ENCODE measurements at regions not wholly inside any gene's neighbourhood (a gene's known extent, or its start where the extent isn't known, plus 50 kb on each side); places are given as distances from the start of the nearest gene placed in this dataset.

DNA sequence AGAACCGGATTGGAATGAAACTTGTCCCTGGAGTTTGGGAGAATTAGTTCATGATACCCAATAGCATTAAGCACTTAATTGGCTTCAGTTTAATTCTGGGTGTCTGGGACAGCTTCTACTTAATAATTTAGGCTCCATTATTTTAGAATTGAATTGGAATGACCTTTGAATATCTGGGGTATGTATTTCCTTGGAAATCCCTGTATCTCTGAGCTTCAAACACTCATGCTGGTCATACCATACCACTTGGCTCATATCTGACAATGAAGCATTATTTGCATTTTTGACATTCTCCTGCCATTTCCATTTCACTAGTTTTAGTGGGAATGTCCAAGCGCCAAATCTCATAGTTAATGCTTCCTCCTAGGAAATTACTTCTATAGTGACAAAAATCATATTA lies 393.1 kb downstream of the DIPK2A start:
- no peak for DNase-seq
- Mint-ChIP-seq H3K9me3 (peaks cover 19 to 32% (median 24%) of the 10 kb centered on the region in 7 donors), H3K27me3 (ENCODE audit: low read depth in 3 of 3) (peaks cover 0 to 7% (median 5%) of the 10 kb centered on the region in 3 donors), H3K4me1 (no peaks in the 10 kb centered on the region), H3K4me3 (no peak overlapping the region), H3K27ac (no peak overlapping the region), H3K36me3 (no peaks in the 10 kb centered on the region)
- Histone ChIP-seq H3K36me3 (replicated peaks in 1 of 2; ENCODE audit: control insufficient read depth in 1 of 2, insufficient read depth in 2 of 2, low read length in 2 of 2) (no peaks in the 10 kb centered on the region), H4K20me1 (ENCODE audit: insufficient read depth, low read length) (no peaks in the 10 kb centered on the region), H3K4me1 (ENCODE audit: control insufficient read depth in 1 of 2, insufficient read depth in 2 of 2, low read length in 2 of 2) (no peaks in the 10 kb centered on the region), H3K9ac (ENCODE audit: insufficient read depth, low read length, poor library complexity, severe bottlenecking) (no peak overlapping the region), H3K27ac (ENCODE audit: low read depth in 1 of 2, low read length in 2 of 2) (no peak overlapping the region), H3K27me3 (ENCODE audit: control insufficient read depth in 2 of 2, insufficient read depth in 2 of 2, low read length in 2 of 2) (no peaks in the 10 kb centered on the region), H3K79me2 (ENCODE audit: insufficient read depth, low read length) (no peaks in the 10 kb centered on the region), H2AFZ (ENCODE audit: insufficient read depth, low read depth, low read length, poor library complexity, severe bottlenecking) (no peak overlapping the region), H3K9me3 (replicated peaks in 1 of 2; ENCODE audit: control insufficient read depth in 1 of 2, insufficient read depth in 1 of 2, low read length in 2 of 2) (peaks cover 16 to 28% of the 10 kb centered on the region in 2 donors), H3K4me2 (replicated peaks; ENCODE audit: extremely low read depth, low read length, poor library complexity, severe bottlenecking) (no peak overlapping the region), H3K4me3 (replicated peaks in 1 of 3; ENCODE audit: low read depth in 2 of 3, low read length in 3 of 3) (no peak overlapping the region)
- intact Hi-C loops (cut with micrococcal nuclease), result no loop called here
- WGBS (ENCODE audit: insufficient coverage), result no CpG with 5 or more reads among the region's 2 CpGs
- TF ChIP-seq CTCF (IDR thresholded peaks at IDR 0.05), result no peak

DNA sequence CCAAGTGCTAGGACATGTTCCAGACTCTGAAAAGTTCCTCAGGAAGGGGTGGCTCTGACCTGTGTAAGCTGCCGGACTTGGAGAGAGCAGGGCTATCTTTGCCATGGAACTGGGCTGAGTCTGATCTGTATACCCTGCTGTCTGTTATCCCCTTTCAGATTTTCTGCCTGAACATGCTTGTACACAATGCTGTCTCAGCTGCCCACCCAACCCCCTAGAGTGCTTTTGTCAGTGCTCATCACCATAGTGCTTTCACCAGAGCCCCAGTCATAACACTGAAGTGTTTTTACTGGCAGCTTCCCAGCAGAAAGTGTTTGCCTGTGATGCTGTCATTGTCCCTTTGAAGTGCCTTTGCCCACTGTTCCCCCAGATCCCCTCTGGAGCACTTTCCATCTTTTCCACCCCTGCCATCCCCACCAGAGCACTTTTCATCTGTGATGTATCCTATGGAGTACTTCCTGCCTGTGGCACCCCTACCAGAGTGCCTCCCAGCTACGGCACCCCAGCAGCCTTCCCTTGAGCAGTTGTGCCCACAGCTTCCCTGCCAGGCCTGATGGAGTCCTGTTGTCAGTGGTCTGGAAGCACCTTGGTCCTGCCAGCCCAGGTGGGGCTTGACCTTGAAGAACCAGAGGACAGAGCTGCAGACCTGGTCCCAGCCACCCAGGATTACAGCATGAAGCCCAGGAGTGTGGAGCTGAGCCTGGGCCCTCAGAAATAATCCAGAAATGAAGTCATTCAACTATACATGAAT lies 397.7 kb downstream of the DIPK2A start:
- H3K4me1 ChIP-seq (ENCODE audit: control insufficient read depth in 1 of 2, insufficient read depth in 2 of 2, low read length in 2 of 2), result no peaks in the 10 kb centered on the region
- TF ChIP-seq CTCF (IDR thresholded peaks at IDR 0.05), result no peak
- no peak overlapping the region for H3K27ac ChIP-seq (ENCODE audit: low read depth in 1 of 2, low read length in 2 of 2)
- H3K36me3 Mint-ChIP-seq, result no peaks in the 10 kb centered on the region
- H3K27me3 Mint-ChIP-seq (ENCODE audit: low read depth in 3 of 3), result peaks cover 0 to 6% (median 3%) of the 10 kb centered on the region in 3 donors
- H3K27ac Mint-ChIP-seq, result no peak overlapping the region
- H2AFZ ChIP-seq (ENCODE audit: insufficient read depth, low read depth, low read length, poor library complexity, severe bottlenecking), result no peak overlapping the region
- no peaks in the 10 kb centered on the region for H4K20me1 ChIP-seq (ENCODE audit: insufficient read depth, low read length)
- H3K4me3 Mint-ChIP-seq, result no peak overlapping the region
- no peaks in the 10 kb centered on the region for H3K4me1 Mint-ChIP-seq
- peaks cover 16 to 28% of the 10 kb centered on the region in 2 donors for H3K9me3 ChIP-seq (replicated peaks in 1 of 2; ENCODE audit: control insufficient read depth in 1 of 2, insufficient read depth in 1 of 2, low read length in 2 of 2)
- H3K79me2 ChIP-seq (ENCODE audit: insufficient read depth, low read length), result no peaks in the 10 kb centered on the region
- H3K9me3 Mint-ChIP-seq, result peaks cover 24 to 35% (median 28%) of the 10 kb centered on the region in 7 donors
- no peaks in the 10 kb centered on the region for H3K36me3 ChIP-seq (replicated peaks in 1 of 2; ENCODE audit: control insufficient read depth in 1 of 2, insufficient read depth in 2 of 2, low read length in 2 of 2)
- intact Hi-C loops (cut with micrococcal nuclease), result no loop called here
- WGBS (ENCODE audit: insufficient coverage), result 74% methylated on average over 2 of the region's 2 CpGs
- no peak overlapping the region for H3K4me2 ChIP-seq (replicated peaks; ENCODE audit: extremely low read depth, low read length, poor library complexity, severe bottlenecking)
- no peak for DNase-seq
- no peaks in the 10 kb centered on the region for H3K27me3 ChIP-seq (ENCODE audit: control insufficient read depth in 2 of 2, insufficient read depth in 2 of 2, low read length in 2 of 2)
- H3K4me3 ChIP-seq (replicated peaks in 1 of 3; ENCODE audit: low read depth in 2 of 3, low read length in 3 of 3), result no peak overlapping the region
- no peak overlapping the region for H3K9ac ChIP-seq (ENCODE audit: insufficient read depth, low read length, poor library complexity, severe bottlenecking)

Measured in CD14-positive monocyte (primary cell).